Coronary artery (tissue), 2 donors: ENCODE measurements at regions not wholly inside any gene's neighbourhood (a gene's known extent, or its start where the extent isn't known, plus 50 kb on each side); places are given as distances from the start of the nearest gene placed in this dataset.

ENCODE experiments used
- DNase-seq: peaks from one replicate; pipeline ENCODE4 v3.0.0-alpha.2; 2017; ENCODE audit warnings: low spot score
- H3K27ac ChIP-seq, 2 donors: fragments of 200-600 bp; sonication (generic); one replicate each; pipeline ENCODE4 v1.5.1; 2016 to 2019
- H3K4me3 ChIP-seq: fragments of 200-600 bp; sonication (generic); 2 replicates; pipeline ENCODE4 v1.5.1; 2016; ENCODE audit warnings: mild to moderate bottlenecking, moderate library complexity
- TF ChIP-seq, protein P1 (sequence below): fragments of 200-600 bp; sonication (generic); IDR thresholded peaks from one replicate; pipeline ENCODE4 v1.5.1; 2019; ENCODE audit warnings: antibody characterized with exemption

DNA sequence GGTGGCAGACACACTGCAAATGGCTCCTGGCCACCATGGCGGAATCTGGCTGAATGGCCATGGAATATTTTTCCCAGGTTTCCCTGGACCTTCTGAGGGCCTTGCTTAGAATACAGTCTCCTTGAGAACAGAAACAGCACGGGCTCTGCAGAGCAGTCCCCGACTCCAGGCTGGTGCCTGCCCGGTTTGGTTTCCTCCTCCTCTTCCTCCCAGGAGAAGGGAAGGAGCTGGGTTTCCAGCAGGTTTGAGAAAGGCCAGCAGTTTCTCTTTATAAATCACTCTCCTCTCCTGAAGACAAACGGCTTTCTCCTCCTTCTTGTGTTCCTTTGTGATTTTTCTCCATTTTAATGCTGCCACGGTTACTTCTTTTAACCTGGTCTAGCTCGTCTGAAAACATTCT is 106.8 kb upstream of the RFLNA start:
- no peak for DNase-seq
- Histone ChIP-seq H3K27ac (no peak overlapping the region), H3K4me3 (no peak overlapping the region)
- TF ChIP-seq, protein P1, sequence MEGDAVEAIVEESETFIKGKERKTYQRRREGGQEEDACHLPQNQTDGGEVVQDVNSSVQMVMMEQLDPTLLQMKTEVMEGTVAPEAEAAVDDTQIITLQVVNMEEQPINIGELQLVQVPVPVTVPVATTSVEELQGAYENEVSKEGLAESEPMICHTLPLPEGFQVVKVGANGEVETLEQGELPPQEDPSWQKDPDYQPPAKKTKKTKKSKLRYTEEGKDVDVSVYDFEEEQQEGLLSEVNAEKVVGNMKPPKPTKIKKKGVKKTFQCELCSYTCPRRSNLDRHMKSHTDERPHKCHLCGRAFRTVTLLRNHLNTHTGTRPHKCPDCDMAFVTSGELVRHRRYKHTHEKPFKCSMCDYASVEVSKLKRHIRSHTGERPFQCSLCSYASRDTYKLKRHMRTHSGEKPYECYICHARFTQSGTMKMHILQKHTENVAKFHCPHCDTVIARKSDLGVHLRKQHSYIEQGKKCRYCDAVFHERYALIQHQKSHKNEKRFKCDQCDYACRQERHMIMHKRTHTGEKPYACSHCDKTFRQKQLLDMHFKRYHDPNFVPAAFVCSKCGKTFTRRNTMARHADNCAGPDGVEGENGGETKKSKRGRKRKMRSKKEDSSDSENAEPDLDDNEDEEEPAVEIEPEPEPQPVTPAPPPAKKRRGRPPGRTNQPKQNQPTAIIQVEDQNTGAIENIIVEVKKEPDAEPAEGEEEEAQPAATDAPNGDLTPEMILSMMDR: no peak

DNA sequence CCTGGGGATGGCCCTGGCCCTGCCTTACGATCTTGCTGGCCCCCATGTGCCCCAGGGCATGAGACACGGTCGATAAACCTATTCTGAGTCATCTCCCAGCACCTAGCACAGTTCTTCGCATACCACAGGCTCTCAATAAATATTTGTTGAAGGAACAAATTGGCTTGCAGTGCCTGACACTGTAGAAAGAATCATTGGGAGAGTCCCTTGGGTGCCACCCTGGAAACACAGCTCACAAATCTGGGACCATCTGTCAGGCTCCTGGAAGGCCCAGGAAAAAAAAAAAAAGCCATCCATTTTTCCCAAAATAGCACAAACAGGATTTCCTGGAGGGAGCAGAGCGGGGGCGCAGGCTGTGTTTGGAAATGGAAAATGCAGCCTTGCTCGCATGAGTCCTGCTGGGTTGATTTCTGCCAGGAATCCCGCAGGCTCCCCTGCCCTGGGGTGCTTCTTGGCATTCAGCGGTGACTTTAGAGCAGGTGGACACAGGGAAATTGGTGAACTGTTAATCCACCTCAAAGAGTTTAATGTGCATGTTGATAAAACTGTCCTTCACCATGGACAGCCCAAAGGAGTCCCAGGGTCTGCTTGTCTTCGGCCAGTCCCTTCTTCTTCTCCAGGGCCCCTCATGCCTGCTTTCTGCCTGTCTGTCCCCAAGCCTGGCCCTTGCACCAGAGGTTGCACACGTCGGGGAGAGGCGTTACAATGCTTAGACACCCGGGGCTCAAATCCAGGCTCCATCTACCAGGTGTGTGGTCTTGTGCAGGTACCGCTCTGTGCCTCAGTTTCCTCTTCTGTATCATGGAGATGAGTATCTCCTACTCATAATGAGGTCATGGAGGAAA is 106.1 kb upstream of the RFLNA start:
- TF ChIP-seq, protein P1: no peak
- DNase-seq: no peak
- Histone ChIP-seq H3K4me3 (no peak overlapping the region), H3K27ac (no peak overlapping the region)

DNA sequence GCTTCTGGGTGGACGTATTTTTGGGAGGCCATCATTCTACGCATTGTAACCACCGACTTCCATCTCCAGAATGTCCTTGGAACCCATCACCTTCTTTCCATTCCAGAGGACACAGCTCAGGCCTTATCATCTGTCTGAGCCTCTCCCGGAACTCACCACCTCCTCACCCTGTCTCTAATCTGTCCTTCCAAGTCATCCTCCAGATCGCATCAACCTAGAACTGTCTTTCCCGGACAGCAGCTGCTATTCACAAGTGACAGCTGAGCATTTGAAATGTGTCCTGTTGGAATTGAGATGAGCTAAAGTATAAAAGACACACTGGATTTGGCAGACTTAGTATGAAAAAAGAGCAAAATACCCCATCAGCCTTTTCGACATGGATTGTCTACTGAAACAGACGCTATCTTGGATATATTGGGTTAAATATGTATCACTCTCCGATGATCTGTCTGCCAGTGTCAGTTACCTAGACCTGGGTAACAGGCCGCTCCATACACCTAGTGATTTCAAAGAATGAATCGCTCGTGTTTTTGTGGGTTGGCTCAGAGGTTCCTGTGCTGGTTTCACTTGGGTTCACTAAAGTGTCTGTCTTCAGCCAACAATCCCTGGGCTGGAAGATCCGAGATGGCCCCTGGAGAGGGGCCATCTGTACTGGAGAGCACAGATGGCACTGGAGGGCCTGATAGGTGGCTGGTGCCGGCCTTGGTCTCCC is 104.4 kb upstream of the RFLNA start:
- DNase-seq: no peak
- H3K4me3 ChIP-seq: no peak overlapping the region
- TF ChIP-seq, protein P1: no peak
- no peak overlapping the region for H3K27ac ChIP-seq

DNA sequence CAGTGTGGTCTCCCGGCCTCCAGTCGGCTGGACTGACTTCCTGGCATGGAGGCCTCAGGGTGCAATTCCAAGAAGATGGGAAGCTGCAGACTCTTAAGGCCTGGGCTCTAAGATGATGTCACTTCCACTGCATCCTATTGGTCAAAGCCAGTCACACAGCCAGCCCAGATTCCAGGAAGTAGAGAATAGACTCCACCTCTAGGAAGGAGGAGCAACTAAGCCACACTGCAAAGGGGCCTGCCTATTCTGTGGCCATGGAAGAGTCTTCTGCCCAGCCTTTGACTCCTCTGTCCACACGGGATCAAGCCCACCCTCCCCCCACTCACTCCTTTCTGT is 103.9 kb upstream of the RFLNA start:
- TF ChIP-seq, protein P1: no peak
- H3K27ac ChIP-seq: no peak overlapping the region
- no peak for DNase-seq
- no peak overlapping the region for H3K4me3 ChIP-seq

DNA sequence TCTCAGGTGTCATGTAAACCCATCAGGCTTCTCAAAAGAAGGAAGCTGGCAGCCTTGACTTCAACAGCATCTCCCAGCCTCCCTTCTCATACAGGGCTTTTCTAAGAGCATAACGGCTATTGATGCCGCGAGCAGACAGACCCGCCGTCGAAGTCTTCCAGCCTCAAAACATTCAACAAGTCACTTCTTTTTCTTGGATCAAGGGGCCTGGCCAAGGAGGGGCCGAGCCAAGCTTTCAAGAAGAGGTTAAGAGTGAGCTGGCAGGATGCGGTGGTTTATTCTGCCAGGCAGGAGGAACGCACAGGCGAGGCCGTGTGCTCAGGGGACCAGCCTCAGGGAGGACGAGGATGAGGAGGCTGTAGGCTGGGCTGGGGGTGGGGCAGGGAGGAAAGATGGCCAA is 102.9 kb upstream of the RFLNA start:
- no peak for DNase-seq
- H3K4me3 ChIP-seq: no peak overlapping the region
- TF ChIP-seq, protein P1: no peak
- H3K27ac ChIP-seq: no peak overlapping the region

DNA sequence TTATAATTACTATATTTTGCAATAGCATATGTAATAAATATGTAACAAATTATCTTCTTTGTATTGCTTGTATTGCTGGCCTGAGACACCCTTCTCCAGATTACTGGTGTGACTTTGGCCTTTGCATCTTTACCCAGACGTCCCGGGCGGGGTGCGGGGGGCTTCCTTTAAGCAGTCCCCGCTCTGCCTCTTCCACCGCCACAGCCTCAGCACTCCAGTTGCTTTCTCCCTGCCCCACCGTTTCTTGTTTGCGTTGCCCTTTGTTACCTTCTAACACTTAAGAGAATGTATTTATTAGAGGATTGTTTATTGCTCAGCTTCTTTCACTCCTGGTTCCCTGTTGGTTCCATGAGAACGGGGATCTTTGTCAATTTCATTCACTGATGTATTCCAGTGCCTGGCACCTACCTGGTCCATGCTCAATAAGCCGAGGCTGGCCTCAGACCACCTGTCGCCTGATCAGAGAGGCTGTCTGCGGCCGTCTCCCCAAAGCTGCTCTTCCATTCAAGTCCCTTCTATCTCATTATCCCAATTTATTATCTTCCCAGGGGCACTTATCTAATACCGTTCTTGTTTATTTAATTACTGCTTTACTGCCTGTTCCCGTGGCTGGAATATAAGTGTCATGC is 100.5 kb upstream of the RFLNA start:
- DNase-seq: no peak
- no peak overlapping the region for H3K27ac ChIP-seq
- TF ChIP-seq, protein P1: no peak
- H3K4me3 ChIP-seq: no peak overlapping the region
